ENCODE measurements at regions not wholly inside any gene's neighbourhood (a gene's known extent, or its start where the extent isn't known, plus 50 kb on each side); places are given as distances from the start of the nearest gene placed in this dataset.

DNA sequence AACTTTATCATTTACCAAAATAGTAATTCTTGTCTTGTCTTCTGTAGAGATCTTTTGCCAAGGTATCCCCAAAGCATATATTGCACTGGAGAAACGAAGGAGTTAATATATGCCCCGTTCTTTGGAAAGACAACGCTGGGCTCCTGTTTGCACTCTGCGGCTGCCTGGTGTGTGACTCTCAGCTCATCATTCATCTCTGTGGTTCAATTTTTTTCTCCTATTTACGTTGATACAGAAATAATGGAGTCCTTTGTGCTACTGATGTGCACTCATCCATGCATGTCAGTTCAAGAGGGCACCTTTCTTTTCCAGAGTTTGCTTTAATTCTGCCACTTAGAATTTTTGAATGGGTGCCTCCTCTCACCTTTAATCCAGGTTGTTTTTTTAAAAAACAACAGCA lies 655.5 kb downstream of the DCDC2C start (continued):
- TF ChIP-seq FOSL1 (CRISPR knock-in tag; IDR thresholded peaks at IDR 0.05; ENCODE audit: borderline replicate concordance) (no peak), ZMYM3 (CRISPR knock-in tag; IDR thresholded peaks at IDR 0.05) (no peak), ZMYM2 (CRISPR knock-in tag; IDR thresholded peaks at IDR 0.05) (no peak), MBNL3 (CRISPR knock-in tag; conservative IDR thresholded peaks at IDR 0.05) (no peak), FOXO1 (CRISPR knock-in tag; IDR thresholded peaks at IDR 0.05) (no peak), HOXA7 (CRISPR knock-in tag; IDR thresholded peaks at IDR 0.05) (no peak), GATAD2A (CRISPR knock-in tag; IDR thresholded peaks at IDR 0.05) (no peak)
- TF ChIP-seq, protein P1, sequence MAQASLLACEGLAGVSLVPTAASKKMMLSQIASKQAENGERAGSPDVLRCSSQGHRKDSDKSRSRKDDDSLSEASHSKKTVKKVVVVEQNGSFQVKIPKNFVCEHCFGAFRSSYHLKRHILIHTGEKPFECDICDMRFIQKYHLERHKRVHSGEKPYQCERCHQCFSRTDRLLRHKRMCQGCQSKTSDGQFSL (CRISPR knock-in tag; IDR thresholded peaks at IDR 0.05): no peak

- no peaks in the 10 kb centered on the region for H3K27me3 ChIP-seq (ENCODE audit: control insufficient read depth in 1 of 2, insufficient read depth in 2 of 2, low read length in 2 of 2)
- intact Hi-C loops (cut with micrococcal nuclease; ENCODE audit: unreplicated experiment) (no loop called here), in situ Hi-C loops (cut with HindIII; ENCODE audit: extremely low pct_ligation_motif_present, low pct_unique_long_range_greater_than_20kb) (no loop called here)
- H4K20me1 ChIP-seq (ENCODE audit: insufficient read depth, low read length): no peaks in the 10 kb centered on the region
- no peak for TF ChIP-seq HOXA3 (CRISPR knock-in tag; IDR thresholded peaks at IDR 0.05)
- no peak for TF ChIP-seq ARNTL (CRISPR knock-in tag; IDR thresholded peaks at IDR 0.05)
- TF ChIP-seq ZNF101 (CRISPR knock-in tag; IDR thresholded peaks at IDR 0.05; ENCODE audit: borderline replicate concordance, low read depth): no peak
- TF ChIP-seq, protein P2, sequence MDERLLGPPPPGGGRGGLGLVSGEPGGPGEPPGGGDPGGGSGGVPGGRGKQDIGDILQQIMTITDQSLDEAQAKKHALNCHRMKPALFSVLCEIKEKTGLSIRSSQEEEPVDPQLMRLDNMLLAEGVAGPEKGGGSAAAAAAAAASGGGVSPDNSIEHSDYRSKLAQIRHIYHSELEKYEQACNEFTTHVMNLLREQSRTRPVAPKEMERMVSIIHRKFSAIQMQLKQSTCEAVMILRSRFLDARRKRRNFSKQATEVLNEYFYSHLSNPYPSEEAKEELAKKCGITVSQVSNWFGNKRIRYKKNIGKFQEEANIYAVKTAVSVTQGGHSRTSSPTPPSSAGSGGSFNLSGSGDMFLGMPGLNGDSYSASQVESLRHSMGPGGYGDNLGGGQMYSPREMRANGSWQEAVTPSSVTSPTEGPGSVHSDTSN (CRISPR knock-in tag; IDR thresholded peaks at IDR 0.05): no peak
- TF ChIP-seq PRMT3 (CRISPR knock-in tag; IDR thresholded peaks at IDR 0.05; ENCODE audit: borderline replicate concordance, low read depth): no peak
- H3K36me3 ChIP-seq (replicated peaks in 1 of 2; ENCODE audit: control insufficient read depth in 1 of 2, insufficient read depth in 2 of 2, low read length in 2 of 2): no peaks in the 10 kb centered on the region
- no peak overlapping the region for H3K27ac ChIP-seq (ENCODE audit: extremely low read length, insufficient read depth, low read length)
- H3K9me3 ChIP-seq (ENCODE audit: low read length): peaks cover 84% of the 10 kb centered on the region
- no peak overlapping the region for H3K4me2 ChIP-seq (ENCODE audit: low read depth, low read length)
- ChIA-PET CTCF (ENCODE audit: low intra/inter-chr PET ratio, low total read pairs) (no interaction called here), POLR2A (no interaction called here)
- H3K9ac ChIP-seq (ENCODE audit: insufficient read depth, low read depth, low read length): no peak overlapping the region
- WGBS (ENCODE audit: low lambda C conversion rate): 0% methylated on average over 3 of the region's 4 CpGs
- no peak overlapping the region for H3K4me3 ChIP-seq (replicated peaks in 1 of 3; ENCODE audit: insufficient read depth in 1 of 3, low read depth in 2 of 3, low read length in 3 of 3)
- H2AFZ ChIP-seq (ENCODE audit: low read length): no peak overlapping the region
- no peaks in the 10 kb centered on the region for H3K4me1 ChIP-seq (ENCODE audit: insufficient read depth, low read length)
- FAIRE-seq (no peak), DNase-seq (ENCODE audit: low spot score) (no peak), ATAC-seq (no peak)
- H3K79me2 ChIP-seq (ENCODE audit: insufficient read depth, low read length): no peaks in the 10 kb centered on the region
- no TSS peak for BruUV-seq (replicated peaks)
Observed at GRCh38 chr2:4368907-4369306, 665.5 kb downstream of the DCDC2C start.
